ENCODE measurements at regions not wholly inside any gene's neighbourhood (a gene's known extent, or its start where the extent isn't known, plus 50 kb on each side); places are given as distances from the start of the nearest gene placed in this dataset.

DNA sequence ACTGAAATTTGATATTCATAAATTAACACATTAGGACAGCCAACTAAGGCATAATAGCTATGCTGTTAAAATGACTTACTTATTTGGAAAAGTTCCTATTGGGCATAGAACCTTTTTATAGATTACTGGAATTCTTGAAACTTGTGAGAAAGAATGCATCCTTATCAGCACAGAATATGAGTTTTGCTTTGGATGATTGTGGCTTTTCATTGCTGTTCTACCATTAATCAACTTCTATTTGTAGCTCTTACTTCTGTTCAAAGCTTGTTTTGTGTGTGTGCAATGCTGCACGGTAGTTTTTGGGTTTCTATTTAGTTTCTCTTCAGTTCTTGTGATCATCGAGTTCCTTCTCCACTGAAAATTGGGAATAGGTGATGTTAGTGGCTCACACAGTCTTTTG is 152.4 kb upstream of the PELI2 start:
- TF ChIP-seq, protein P1, sequence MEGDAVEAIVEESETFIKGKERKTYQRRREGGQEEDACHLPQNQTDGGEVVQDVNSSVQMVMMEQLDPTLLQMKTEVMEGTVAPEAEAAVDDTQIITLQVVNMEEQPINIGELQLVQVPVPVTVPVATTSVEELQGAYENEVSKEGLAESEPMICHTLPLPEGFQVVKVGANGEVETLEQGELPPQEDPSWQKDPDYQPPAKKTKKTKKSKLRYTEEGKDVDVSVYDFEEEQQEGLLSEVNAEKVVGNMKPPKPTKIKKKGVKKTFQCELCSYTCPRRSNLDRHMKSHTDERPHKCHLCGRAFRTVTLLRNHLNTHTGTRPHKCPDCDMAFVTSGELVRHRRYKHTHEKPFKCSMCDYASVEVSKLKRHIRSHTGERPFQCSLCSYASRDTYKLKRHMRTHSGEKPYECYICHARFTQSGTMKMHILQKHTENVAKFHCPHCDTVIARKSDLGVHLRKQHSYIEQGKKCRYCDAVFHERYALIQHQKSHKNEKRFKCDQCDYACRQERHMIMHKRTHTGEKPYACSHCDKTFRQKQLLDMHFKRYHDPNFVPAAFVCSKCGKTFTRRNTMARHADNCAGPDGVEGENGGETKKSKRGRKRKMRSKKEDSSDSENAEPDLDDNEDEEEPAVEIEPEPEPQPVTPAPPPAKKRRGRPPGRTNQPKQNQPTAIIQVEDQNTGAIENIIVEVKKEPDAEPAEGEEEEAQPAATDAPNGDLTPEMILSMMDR (conservative IDR thresholded peaks at IDR 0.05), result no peak
- TF ChIP-seq ZFX (IDR thresholded peaks at IDR 0.05), result no peak
